HEK293T (cell line): ENCODE measurements at regions not wholly inside any gene's neighbourhood (a gene's known extent, or its start where the extent isn't known, plus 50 kb on each side); places are given as distances from the start of the nearest gene placed in this dataset.

Experiments used
- CTCF ChIA-PET: fragments of 350-600 bp; formaldehyde crosslinking; extraction: SDS; loops from one replicate; lab custom pipeline; 2021; ENCODE audit warnings: antibody characterized with exemption, inconsistent platforms; lab: Yijun Ruan, JAX
- POLR2A ChIA-PET: fragments of 350-600 bp; formaldehyde crosslinking; extraction: SDS; loops from one replicate; lab custom pipeline; 2020; ENCODE audit warnings: antibody characterized with exemption, inconsistent platforms; lab: Yijun Ruan, JAX
- DNase-seq: peaks from one replicate; pipeline ENCODE4 v3.0.0; 2012; ENCODE audit warnings: mixed read lengths; ENCODE audit errors: extremely low spot score
- ARNT ChIP-seq: fragments of 450-650 bp; IDR thresholded peaks from 2 replicates; pipeline ENCODE4 v1.6.1; 2017; ENCODE audit warnings: mild to moderate bottlenecking
- BHLHE40 ChIP-seq: fragments of 450-650 bp; IDR thresholded peaks from 2 replicates; pipeline ENCODE4 v1.6.1; 2016; ENCODE audit warnings: mild to moderate bottlenecking, moderate library complexity, borderline replicate concordance
- CTBP1 ChIP-seq: fragments of 450-650 bp; IDR thresholded peaks from 2 replicates; pipeline ENCODE4 v1.6.1; 2016; ENCODE audit warnings: borderline replicate concordance
- ELF4 ChIP-seq: fragments of 450-650 bp; IDR thresholded peaks from 2 replicates; pipeline ENCODE4 v1.6.1; 2017; ENCODE audit warnings: antibody characterized with exemption
- FOXA1 ChIP-seq: fragments of 450-650 bp; IDR thresholded peaks from 2 replicates; pipeline ENCODE4 v1.6.1; 2016; ENCODE audit warnings: mild to moderate bottlenecking
- FOXK2 ChIP-seq: fragments of 450-650 bp; IDR thresholded peaks from 2 replicates; pipeline ENCODE4 v1.6.1; 2016; ENCODE audit warnings: mild to moderate bottlenecking
- FOXM1 ChIP-seq: fragments of 450-650 bp; IDR thresholded peaks from 2 replicates; pipeline ENCODE4 v1.6.1; 2017; ENCODE audit warnings: mild to moderate bottlenecking, borderline replicate concordance
- HDGF ChIP-seq: fragments of 450-650 bp; IDR thresholded peaks from 2 replicates; pipeline ENCODE4 v1.6.1; 2017; ENCODE audit warnings: antibody characterized with exemption, borderline replicate concordance
- L3MBTL2 ChIP-seq: fragments of 450-650 bp; conservative IDR thresholded peaks from 2 replicates; pipeline ENCODE4 v1.6.1; 2016; ENCODE audit warnings: mild to moderate bottlenecking
- LEF1 ChIP-seq: fragments of 450-650 bp; IDR thresholded peaks from 2 replicates; pipeline ENCODE4 v1.6.1; 2017; ENCODE audit warnings: mild to moderate bottlenecking, borderline replicate concordance
- NFRKB ChIP-seq: fragments of 450-650 bp; IDR thresholded peaks from 2 replicates; pipeline ENCODE4 v1.6.1; 2016; ENCODE audit warnings: mild to moderate bottlenecking, moderate library complexity
- PKNOX1 ChIP-seq: fragments of 450-650 bp; IDR thresholded peaks from 2 replicates; pipeline ENCODE4 v1.6.1; 2016
- SP1 ChIP-seq: fragments of 450-650 bp; IDR thresholded peaks from 2 replicates; pipeline ENCODE4 v1.6.1; 2017
- SUZ12 ChIP-seq: fragments of 450-650 bp; IDR thresholded peaks from 2 replicates; pipeline ENCODE4 v1.6.1; 2016; ENCODE audit warnings: mild to moderate bottlenecking
- TARDBP ChIP-seq: fragments of 450-650 bp; IDR thresholded peaks from 2 replicates; pipeline ENCODE4 v1.6.1; 2016
- ZNF384 ChIP-seq: fragments of 450-650 bp; IDR thresholded peaks from 2 replicates; pipeline ENCODE4 v1.6.1; 2016

- CTCF ChIA-PET, result no interaction called here
- no peak for DNase-seq
- TF ChIP-seq ARNT (no peak), BHLHE40 (no peak), NFRKB (no peak), ELF4 (no peak), LEF1 (no peak), L3MBTL2 (no peak), HDGF (no peak), FOXM1 (no peak), PKNOX1 (no peak), ZNF384 (no peak), FOXA1 (no peak), SP1 (no peak), TARDBP (no peak), CTBP1 (no peak)
Measured at GRCh38 chrX:68896581-68896980, 67.8 kb downstream of the EFNB1 start.

GRCh38 chrX:68895778-68896177 lies 67.0 kb downstream of the EFNB1 start:
- TF ChIP-seq ELF4 (no peak), CTBP1 (no peak), FOXA1 (no peak), L3MBTL2 (no peak), SP1 (no peak), ZNF384 (no peak), BHLHE40 (no peak), TARDBP (no peak), ARNT (no peak), NFRKB (no peak)

More at GRCh38 chrX:68896581-68896980, 67.8 kb downstream of the EFNB1 start:
- POLR2A ChIA-PET, result no interaction called here

GRCh38 chrX:68895341-68895755 lies 66.5 kb downstream of the EFNB1 start:
- CTCF ChIA-PET, result no interaction called here
- POLR2A ChIA-PET, result no interaction called here
- TF ChIP-seq HDGF (no peak), ELF4 (no peak)
- no peak for DNase-seq

More at GRCh38 chrX:68895778-68896177, 67.0 kb downstream of the EFNB1 start:
- CTCF ChIA-PET, result no interaction called here
- DNase-seq, result no peak
- POLR2A ChIA-PET, result no interaction called here

- DNase-seq, result no peak
- CTCF ChIA-PET, result interaction anchor here (0.9 kb wide), 1 partner anchor 66 kb away, joined by 3 read pairs; the partner anchor contains the start of gene EFNB1
Measured at GRCh38 chrX:68894513-68895340, 65.9 kb downstream of the EFNB1 start.

GRCh38 chrX:68894142-68894512 lies 65.3 kb downstream of the EFNB1 start:
- CTCF ChIA-PET, result interaction anchor here (0.9 kb wide), 1 partner anchor 66 kb away, joined by 3 read pairs; the partner anchor contains the start of gene EFNB1
- POLR2A ChIA-PET, result no interaction called here
- TF ChIP-seq ELF4, result no peak
- TF ChIP-seq ZNF384, result no peak
- TF ChIP-seq PKNOX1, result no peak
- TF ChIP-seq HDGF, result no peak
- TF ChIP-seq FOXK2, result no peak
- TF ChIP-seq SUZ12, result no peak
- no peak for TF ChIP-seq NFRKB
- TF ChIP-seq LEF1, result no peak
- TF ChIP-seq ARNT, result no peak
- TF ChIP-seq SP1, result no peak
- no peak for DNase-seq

More at GRCh38 chrX:68894513-68895340, 65.9 kb downstream of the EFNB1 start:
- POLR2A ChIA-PET, result no interaction called here
- TF ChIP-seq NFRKB, result no peak
- no peak for TF ChIP-seq CTBP1
- TF ChIP-seq SUZ12, result no peak
- no peak for TF ChIP-seq HDGF
- no peak for TF ChIP-seq SP1
- no peak for TF ChIP-seq FOXA1

- TF ChIP-seq FOXM1, result no peak
- no peak for TF ChIP-seq FOXA1
- TF ChIP-seq NFRKB, result no peak
- TF ChIP-seq TARDBP, result no peak
- no peak for TF ChIP-seq ELF4
- TF ChIP-seq HDGF, result no peak
- no peak for TF ChIP-seq SP1
- TF ChIP-seq L3MBTL2, result no peak
- TF ChIP-seq FOXK2, result no peak
- no peak for TF ChIP-seq SUZ12
- no peak for TF ChIP-seq ZNF384
- no peak for TF ChIP-seq PKNOX1
- TF ChIP-seq BHLHE40, result no peak
- no peak for TF ChIP-seq ARNT
- TF ChIP-seq LEF1, result no peak
- TF ChIP-seq CTBP1, result no peak
- POLR2A ChIA-PET, result no interaction called here
- CTCF ChIA-PET, result interaction anchor here (0.6 kb wide), 1 partner anchor 64 kb away, joined by 3 read pairs; the partner anchor contains the start of gene EFNB1
Measured at GRCh38 chrX:68892651-68893050, 63.8 kb downstream of the EFNB1 start.

More at GRCh38 chrX:68892651-68893050, 63.8 kb downstream of the EFNB1 start:
- DNase-seq, result no peak
